ENCODE measurements at regions not wholly inside any gene's neighbourhood (a gene's known extent, or its start where the extent isn't known, plus 50 kb on each side); places are given as distances from the start of the nearest gene placed in this dataset.
A peak's percentile ranks its signal among the peaks of the same experiment; 100 is the strongest.

DNA sequence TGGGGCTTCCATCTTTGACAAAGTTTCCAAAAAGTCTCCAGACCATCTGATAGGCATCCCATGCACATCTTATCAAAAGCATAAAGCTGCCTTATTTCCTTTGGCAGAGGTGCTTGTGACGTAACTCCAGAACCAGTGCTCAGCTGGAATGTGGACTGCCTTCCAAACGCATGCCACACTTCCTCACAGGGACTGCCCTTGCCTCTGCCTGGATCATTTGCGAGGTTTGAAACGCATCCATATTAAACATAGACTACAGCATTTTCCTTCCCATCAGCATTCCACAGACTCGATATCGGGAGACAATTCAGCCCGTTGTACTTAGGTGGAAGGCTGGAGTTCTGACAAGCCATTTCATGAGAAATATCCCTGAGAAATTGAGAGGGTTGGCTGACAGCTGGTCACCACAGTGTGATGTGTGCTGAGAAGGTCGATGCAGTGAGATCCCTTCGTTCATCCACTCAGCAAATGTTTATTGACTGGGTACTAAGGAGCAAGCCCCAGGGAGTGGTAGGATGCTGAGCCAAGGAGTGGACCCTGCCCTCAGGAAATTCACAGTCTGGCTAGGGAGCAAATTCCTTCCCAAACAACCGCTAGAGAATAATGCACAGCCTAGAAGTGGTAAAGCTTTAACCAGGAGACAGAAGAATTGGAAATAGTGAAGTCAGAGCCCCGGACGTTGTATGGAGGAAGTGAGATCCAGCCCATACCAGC, 376.0 kb downstream of the BCOR start:
- peak; percentile 62 for DNase-seq (ENCODE audit: low read depth)
- no peak overlapping the region for H3K4me3 ChIP-seq (ENCODE audit: low read depth, low read length)
- in situ Hi-C loops (cut with HindIII; ENCODE audit: low sequenced_read_pairs): no loop called here
- TF ChIP-seq, protein P1, sequence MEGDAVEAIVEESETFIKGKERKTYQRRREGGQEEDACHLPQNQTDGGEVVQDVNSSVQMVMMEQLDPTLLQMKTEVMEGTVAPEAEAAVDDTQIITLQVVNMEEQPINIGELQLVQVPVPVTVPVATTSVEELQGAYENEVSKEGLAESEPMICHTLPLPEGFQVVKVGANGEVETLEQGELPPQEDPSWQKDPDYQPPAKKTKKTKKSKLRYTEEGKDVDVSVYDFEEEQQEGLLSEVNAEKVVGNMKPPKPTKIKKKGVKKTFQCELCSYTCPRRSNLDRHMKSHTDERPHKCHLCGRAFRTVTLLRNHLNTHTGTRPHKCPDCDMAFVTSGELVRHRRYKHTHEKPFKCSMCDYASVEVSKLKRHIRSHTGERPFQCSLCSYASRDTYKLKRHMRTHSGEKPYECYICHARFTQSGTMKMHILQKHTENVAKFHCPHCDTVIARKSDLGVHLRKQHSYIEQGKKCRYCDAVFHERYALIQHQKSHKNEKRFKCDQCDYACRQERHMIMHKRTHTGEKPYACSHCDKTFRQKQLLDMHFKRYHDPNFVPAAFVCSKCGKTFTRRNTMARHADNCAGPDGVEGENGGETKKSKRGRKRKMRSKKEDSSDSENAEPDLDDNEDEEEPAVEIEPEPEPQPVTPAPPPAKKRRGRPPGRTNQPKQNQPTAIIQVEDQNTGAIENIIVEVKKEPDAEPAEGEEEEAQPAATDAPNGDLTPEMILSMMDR (IDR thresholded peaks at IDR 0.05; ENCODE audit: low read depth, low read length, missing control alignments): no peak

DNA sequence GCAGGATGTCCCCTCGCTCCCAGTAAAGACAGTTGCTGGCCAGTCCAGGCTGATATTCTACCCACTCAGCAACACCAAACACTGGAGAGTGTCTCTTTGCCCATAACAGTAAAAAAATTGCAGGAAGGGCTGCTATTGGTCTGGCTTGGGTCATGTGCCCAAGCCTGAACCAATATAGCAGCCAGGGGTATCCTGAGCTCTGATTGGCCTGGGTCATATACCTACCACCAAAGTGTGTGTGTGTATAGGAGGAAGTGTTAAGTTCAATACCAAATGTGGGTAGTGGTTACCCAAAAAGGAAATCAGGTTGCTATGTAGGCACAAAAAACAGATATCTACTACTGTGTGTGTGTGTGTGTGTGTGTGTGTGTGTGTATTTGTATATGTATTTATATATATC, 373.2 kb downstream of the BCOR start:
- in situ Hi-C loops (cut with HindIII; ENCODE audit: low sequenced_read_pairs): no loop called here
- TF ChIP-seq, protein P1 (IDR thresholded peaks at IDR 0.05; ENCODE audit: low read depth, low read length, missing control alignments): no peak
- no peak overlapping the region for H3K4me3 ChIP-seq (ENCODE audit: low read depth, low read length)
- no peak for DNase-seq (ENCODE audit: low read depth)

DNA sequence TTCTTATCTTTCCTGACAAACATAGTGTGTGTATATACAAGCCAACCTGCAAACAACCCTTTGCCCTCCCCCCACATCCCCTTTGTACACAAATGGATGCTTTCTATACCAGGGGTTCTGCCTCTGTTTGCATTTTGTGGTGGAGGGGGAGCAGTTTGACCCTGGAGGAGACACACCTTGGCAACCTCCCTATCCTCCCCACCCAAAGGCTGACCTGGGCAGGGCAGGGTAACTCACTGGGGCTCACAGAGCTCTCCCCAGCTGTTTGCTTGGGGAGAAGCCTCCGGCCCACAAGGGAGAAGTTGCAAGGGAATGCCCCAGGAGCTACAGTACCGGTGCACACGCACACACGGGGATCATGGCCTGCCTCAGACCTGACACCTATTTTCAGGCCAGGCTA, 372.6 kb downstream of the BCOR start:
- DNase-seq (ENCODE audit: low read depth): no peak
- no peak overlapping the region for H3K4me3 ChIP-seq (ENCODE audit: low read depth, low read length)
- TF ChIP-seq, protein P1 (IDR thresholded peaks at IDR 0.05; ENCODE audit: low read depth, low read length, missing control alignments): no peak
- in situ Hi-C loops (cut with HindIII; ENCODE audit: low sequenced_read_pairs): no loop called here

- peak; percentile 47 for DNase-seq (ENCODE audit: low read depth)
- TF ChIP-seq, protein P1 (IDR thresholded peaks at IDR 0.05; ENCODE audit: low read depth, low read length, missing control alignments): no peak
- in situ Hi-C loops (cut with HindIII; ENCODE audit: low sequenced_read_pairs): no loop called here
- no peak overlapping the region for H3K4me3 ChIP-seq (ENCODE audit: low read depth, low read length)
These were observed 371.7 kb downstream of the BCOR start for GRCh38 chrX:39725928-39726619.

GRCh38 chrX:39726771-39727170, 371.0 kb downstream of the BCOR start:
- no peak for DNase-seq (ENCODE audit: low read depth)
- TF ChIP-seq, protein P1 (IDR thresholded peaks at IDR 0.05; ENCODE audit: low read depth, low read length, missing control alignments): no peak
- H3K4me3 ChIP-seq (ENCODE audit: low read depth, low read length): no peak overlapping the region
- in situ Hi-C loops (cut with HindIII; ENCODE audit: low sequenced_read_pairs): no loop called here

DNA sequence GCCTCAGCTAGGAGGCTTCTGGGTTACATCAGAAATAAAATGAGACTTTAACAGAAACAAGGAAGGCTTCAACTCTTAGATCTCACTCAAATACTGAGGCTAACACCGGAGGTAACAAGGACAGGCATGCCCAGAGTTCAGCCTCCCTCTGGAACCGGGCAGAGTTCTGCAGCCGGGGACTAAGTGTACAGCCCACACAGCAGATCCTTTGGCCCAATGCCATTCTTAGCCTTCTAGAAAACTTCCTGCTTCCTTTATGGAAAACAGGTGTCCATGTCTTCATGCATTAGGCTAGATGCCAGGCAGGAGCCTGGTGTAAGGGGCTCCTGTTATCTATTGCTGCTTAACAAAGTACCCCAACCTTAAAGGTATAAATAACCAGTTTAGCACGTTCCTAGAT, 369.7 kb downstream of the BCOR start:
- in situ Hi-C loops (cut with HindIII; ENCODE audit: low sequenced_read_pairs): no loop called here
- TF ChIP-seq, protein P1 (IDR thresholded peaks at IDR 0.05; ENCODE audit: low read depth, low read length, missing control alignments): no peak
- no peak for DNase-seq (ENCODE audit: low read depth)
- H3K4me3 ChIP-seq (ENCODE audit: low read depth, low read length): no peak overlapping the region
